IMR-90 (cell line): ENCODE measurements at regions not wholly inside any gene's neighbourhood (a gene's known extent, or its start where the extent isn't known, plus 50 kb on each side); places are given as distances from the start of the nearest gene placed in this dataset.

Source experiments
- ATAC-seq: fragments of 200-7000 bp; cut with Tn5 transposase; 2 replicates; pipeline ENCODE4 v1.9.1; 2020; ENCODE audit warnings: low read depth, mild to moderate bottlenecking, moderate library complexity
- BruUV-seq: library from RNA; stranded (reverse); fragments of 400-500 nt; replicated peaks from 2 replicates; lab custom pipeline; 2021; lab: Mats Ljungman, UMichigan
- CTCF ChIA-PET: fragments of 300-600 bp; formaldehyde crosslinking; extraction: SDS; loops from one replicate; lab custom pipeline; 2021; ENCODE audit warnings: antibody characterized with exemption; lab: Yijun Ruan, JAX
- POLR2A ChIA-PET: fragments of 300-600 bp; sonication (Branson Sonifier 250); formaldehyde crosslinking; loops from one replicate; lab custom pipeline; 2022; ENCODE audit warnings: antibody characterized with exemption; ENCODE audit not compliant: unreplicated experiment; lab: Charles Lee
- DNase-seq: peaks from one replicate; pipeline ENCODE4 v3.0.0; 2013
- H2AFZ ChIP-seq: replicated peaks from 2 replicates; pipeline ENCODE3; 2013; ENCODE audit warnings: low read length, mild to moderate bottlenecking; ENCODE audit not compliant: poor library complexity
- H2AK5ac ChIP-seq: 2 replicates; pipeline ENCODE4 v1.6.1; 2013; ENCODE audit warnings: low read depth, low read length, inconsistent platforms
- H2AK9ac ChIP-seq: replicated peaks from 2 replicates; pipeline ENCODE3; 2013; ENCODE audit warnings: mild to moderate bottlenecking, low read depth, low read length, moderate library complexity; ENCODE audit not compliant: poor library complexity
- H2BK120ac ChIP-seq: 2 replicates; pipeline ENCODE4 v1.6.1; 2013; ENCODE audit warnings: low read depth, low read length, inconsistent platforms
- H2BK15ac ChIP-seq: 3 replicates; pipeline ENCODE4 v1.6.1; 2013; ENCODE audit warnings: low read depth, low read length, inconsistent platforms
- H2BK20ac ChIP-seq: 2 replicates; pipeline ENCODE4 v1.6.1; 2013; ENCODE audit warnings: low read depth, mild to moderate bottlenecking, inconsistent platforms, low read length, moderate library complexity
- H2BK5ac ChIP-seq: 2 replicates; pipeline ENCODE4 v1.6.1; 2013; ENCODE audit warnings: mild to moderate bottlenecking, low read depth, low read length, inconsistent platforms; ENCODE audit not compliant: poor library complexity, severe bottlenecking
- H3K14ac ChIP-seq: replicated peaks from 2 replicates; pipeline ENCODE4 v1.6.1; 2013; ENCODE audit warnings: low read depth, low read length, inconsistent platforms
- H3K18ac ChIP-seq: 2 replicates; pipeline ENCODE4 v1.6.1; 2013; ENCODE audit warnings: low read depth, low read length, control low read depth
- H3K23ac ChIP-seq: 2 replicates; pipeline ENCODE4 v1.6.1; 2013; ENCODE audit warnings: low read depth, low read length, inconsistent platforms
- H3K27ac ChIP-seq: 2 replicates; pipeline ENCODE4 v1.5.1; 2013; ENCODE audit warnings: mild to moderate bottlenecking, control low read depth, low read length; ENCODE audit not compliant: insufficient read depth
- H3K27me3 ChIP-seq: 2 replicates; pipeline ENCODE4 v1.6.1; 2013; ENCODE audit warnings: low read length; ENCODE audit not compliant: control insufficient read depth, insufficient read depth
- H3K36me3 ChIP-seq: 2 replicates; pipeline ENCODE4 v1.6.1; 2013; ENCODE audit warnings: low read length, mixed read lengths; ENCODE audit not compliant: control insufficient read depth, insufficient read depth
- H3K4ac ChIP-seq: 2 replicates; pipeline ENCODE4 v1.6.1; 2013; ENCODE audit warnings: low read depth, low read length, inconsistent platforms
- H3K4me1 ChIP-seq: 2 replicates; pipeline ENCODE4 v1.6.1; 2013; ENCODE audit warnings: low read length, mixed read lengths; ENCODE audit not compliant: control insufficient read depth, insufficient read depth
- H3K4me2 ChIP-seq: 2 replicates; pipeline ENCODE4 v1.6.1; 2013; ENCODE audit warnings: low read depth, mild to moderate bottlenecking, control low read depth, low read length, moderate library complexity
- H3K4me3 ChIP-seq: 2 replicates; pipeline ENCODE4 v1.5.1; 2013; ENCODE audit warnings: low read depth, mild to moderate bottlenecking, control low read depth, low read length, moderate library complexity; ENCODE audit not compliant: insufficient read depth
- H3K56ac ChIP-seq: 2 replicates; pipeline ENCODE4 v1.6.1; 2013; ENCODE audit warnings: low read length, inconsistent platforms; ENCODE audit not compliant: insufficient read depth; ENCODE audit errors: extremely low read depth
- H3K79me1 ChIP-seq, 2 experiments: 2 replicates each; pipeline ENCODE4 v1.6.1; 2013; ENCODE audit warnings: low read length in 2 of 2, inconsistent platforms in 1 of 2, low read depth in 1 of 2
- H3K9ac ChIP-seq: 2 replicates; pipeline ENCODE4 v1.6.1; 2013; ENCODE audit warnings: low read depth, low read length, control low read depth
- H3K9me1 ChIP-seq: 2 replicates; pipeline ENCODE4 v1.6.1; 2013; ENCODE audit warnings: low read length, inconsistent platforms; ENCODE audit not compliant: insufficient read depth
- H3K9me3 ChIP-seq: 2 replicates; pipeline ENCODE4 v1.6.1; 2013; ENCODE audit warnings: low read length; ENCODE audit not compliant: control insufficient read depth, insufficient read depth
- H4K20me1 ChIP-seq: 2 replicates; pipeline ENCODE4 v1.6.1; 2013; ENCODE audit warnings: low read length, inconsistent platforms; ENCODE audit not compliant: insufficient read depth
- H4K5ac ChIP-seq: 2 replicates; pipeline ENCODE4 v1.6.1; 2013; ENCODE audit warnings: mild to moderate bottlenecking, low read depth, low read length, control low read depth
- H4K8ac ChIP-seq, 2 experiments: 2 replicates each; pipeline ENCODE4 v1.6.1; 2013; ENCODE audit warnings: low read depth in 2 of 2, low read length in 2 of 2, control low read depth in 1 of 2, inconsistent platforms in 1 of 2
- H4K91ac ChIP-seq: 2 replicates; pipeline ENCODE4 v1.6.1; 2013; ENCODE audit warnings: low read depth, low read length, inconsistent platforms; ENCODE audit not compliant: insufficient read depth
- BHLHE40 ChIP-seq: fragments of 150-350 bp; IDR thresholded peaks from 2 replicates; pipeline ENCODE4 v1.6.1; 2016; ENCODE audit warnings: mild to moderate bottlenecking, low read depth, low read length
- CEBPB ChIP-seq: IDR thresholded peaks from 2 replicates; pipeline ENCODE4 v1.6.1; 2012; ENCODE audit warnings: low read depth, low read length, improper control_type of control experiment
- CHD1 ChIP-seq: IDR thresholded peaks from 2 replicates; pipeline ENCODE4 v1.6.1; 2012; ENCODE audit warnings: low read depth, low read length, improper control_type of control experiment
- CTCF ChIP-seq: conservative IDR thresholded peaks from 2 replicates; pipeline ENCODE4 v1.5.1; 2012; ENCODE audit warnings: mild to moderate bottlenecking, low read depth, low read length, improper control_type of control experiment
- ELK1 ChIP-seq: fragments of 150-350 bp; IDR thresholded peaks from 2 replicates; pipeline ENCODE4 v1.6.1; 2016; ENCODE audit warnings: low read depth, mild to moderate bottlenecking, low read length, moderate library complexity, borderline replicate concordance
- FOS ChIP-seq: fragments of 150-350 bp; IDR thresholded peaks from 2 replicates; pipeline ENCODE4 v1.6.1; 2016; ENCODE audit warnings: low read depth, low read length
- MAFK ChIP-seq: IDR thresholded peaks from 2 replicates; pipeline ENCODE4 v1.6.1; 2012; ENCODE audit warnings: low read depth, low read length, improper control_type of control experiment
- MAZ ChIP-seq: IDR thresholded peaks from 2 replicates; pipeline ENCODE4 v1.6.1; 2012; ENCODE audit warnings: low read depth, mild to moderate bottlenecking, low read length, improper control_type of control experiment, moderate library complexity, borderline replicate concordance
- MXI1 ChIP-seq: IDR thresholded peaks from 2 replicates; pipeline ENCODE4 v1.6.1; 2012; ENCODE audit warnings: low read depth, mild to moderate bottlenecking, low read length, moderate library complexity, borderline replicate concordance
- NFE2L2 ChIP-seq: fragments of 150-350 bp; IDR thresholded peaks from 2 replicates; pipeline ENCODE4 v1.6.1; 2016; ENCODE audit warnings: low read depth, mild to moderate bottlenecking, low read length
- POLR2A ChIP-seq: IDR thresholded peaks from 2 replicates; pipeline ENCODE4 v1.6.1; 2012; ENCODE audit warnings: mild to moderate bottlenecking, low read depth, low read length
- RAD21 ChIP-seq: IDR thresholded peaks from 2 replicates; pipeline ENCODE4 v1.6.1; 2012; ENCODE audit warnings: low read length, improper control_type of control experiment
- RFX5 ChIP-seq: IDR thresholded peaks from 2 replicates; pipeline ENCODE4 v1.8.0; 2012; ENCODE audit warnings: low read depth, mild to moderate bottlenecking, low read length, moderate library complexity
- SMC3 ChIP-seq: fragments of 150-350 bp; IDR thresholded peaks from 2 replicates; pipeline ENCODE4 v1.6.1; 2016; ENCODE audit warnings: low read depth, mild to moderate bottlenecking, antibody characterized with exemption, low read length, moderate library complexity
- USF2 ChIP-seq: fragments of 150-350 bp; IDR thresholded peaks from 2 replicates; pipeline ENCODE4 v1.6.1; 2017; ENCODE audit warnings: mild to moderate bottlenecking, antibody characterized with exemption, low read length, low read depth
- whole genome bisulfite sequencing, 2 experiments: methylation state at CpG; one replicate each; pipeline versions ENCODE4 v1.1.5 to v1.1.7; 2013; ENCODE audit warnings: missing lambda C conversion rate in 2 of 2; ENCODE audit not compliant: insufficient read length in 1 of 2; ENCODE audit errors: extremely low coverage in 2 of 2; 5-methylcytosine and 5-hydroxymethylcytosine counted together
- dilution Hi-C: fragments of 300-500 bp; cut with HindIII; formaldehyde crosslinking; loops from one replicate; pipeline ENCODE4 v1.14.3; 2018; ENCODE audit warnings: low sequenced_read_pairs; ENCODE audit not compliant: unreplicated experiment
- in situ Hi-C: fragments of 300-500 bp; cut with MboI; formaldehyde crosslinking; loops from 3 replicates; pipeline ENCODE4 v1.14.3; 2019; ENCODE audit warnings: low sequenced_read_pairs, inconsistent platforms, mixed read lengths
- intact Hi-C: fragments of 100-400 bp; cut with micrococcal nuclease; formaldehyde crosslinking; loops from 2 replicates; pipeline ENCODE4 v1.10.0; 2022

GRCh38 chr2:150555611-150556356 is 68.3 kb upstream of the RND3 start:
- dilution Hi-C loops, result no loop called here
- CTCF ChIA-PET, result interaction anchor here (1.0 to 1.2 kb wide), 2 partner anchors 8 to 19 kb away, joined by 3 read pairs; no protein-coding TSS in a partner anchor
- no peak for TF ChIP-seq MAFK
- no peak for TF ChIP-seq RAD21
- TF ChIP-seq POLR2A, result no peak
- TF ChIP-seq CEBPB, result no peak
- no peak for TF ChIP-seq FOS
- TF ChIP-seq NFE2L2, result no peak
- no peak for TF ChIP-seq MAZ
- TF ChIP-seq USF2, result no peak
- no peak for TF ChIP-seq SMC3
- no peak for TF ChIP-seq BHLHE40
- TF ChIP-seq CHD1, result no peak
- no peak for TF ChIP-seq CTCF
- TF ChIP-seq MXI1, result no peak
- TF ChIP-seq RFX5, result no peak
- TF ChIP-seq ELK1, result no peak

More at GRCh38 chr2:150555611-150556356, 68.3 kb upstream of the RND3 start:
- Histone ChIP-seq H3K9me3 (no peaks in the 10 kb centered on the region), H2AFZ (peak overlapping the region; percentile 53), H3K4me2 (no peak overlapping the region), H4K20me1 (no peaks in the 10 kb centered on the region), H3K4me3 (no peak overlapping the region), H3K14ac (peak overlapping the region; percentile 23), H4K91ac (peak overlapping the region; percentile 53), H2AK9ac (no peak overlapping the region), H3K18ac (peak overlapping the region; percentile 75; the same call in 1 of the 2 replicates), H3K4ac (peak overlapping the region; percentile 74), H2BK20ac (peak overlapping the region; percentile 72), H3K27me3 (no peaks in the 10 kb centered on the region), H4K8ac (peak overlapping the region in 1 of 2 experiments; percentile 61; a peak in 1 of 4 replicates), H2BK15ac (peak overlapping the region; percentile 46; the same call in 2 of the 3 replicates), H3K27ac (no peak overlapping the region), H3K79me1 (no peaks in the 10 kb centered on the region), H2BK5ac (no peak overlapping the region), H3K23ac (0 out of 2 replicates have a peak overlapping the region, but pooled peaks have one; percentile 0), H3K56ac (no peak overlapping the region), H3K36me3 (no peaks in the 10 kb centered on the region), H2BK120ac (peak overlapping the region; percentile 61), H3K4me1 (peaks cover 9% of the 10 kb centered on the region), H2AK5ac (peak overlapping the region; percentile 65), H3K9me1 (no peaks in the 10 kb centered on the region), H4K5ac (peak overlapping the region; percentile 4; the same call in 1 of the 2 replicates), H3K9ac (no peak overlapping the region)
- DNase-seq (no peak), ATAC-seq (no peak; the same call in 1 of the 2 replicates)
- no CpG with 5 or more reads among the region's 4 CpGs for WGBS, 2 experiments
- intact Hi-C loops, result no loop called here
- POLR2A ChIA-PET, result no interaction called here
- BruUV-seq, result no TSS peak
- in situ Hi-C loops, result no loop called here
